ENCODE measurements at regions not wholly inside any gene's neighbourhood (a gene's known extent, or its start where the extent isn't known, plus 50 kb on each side); places are given as distances from the start of the nearest gene placed in this dataset.
"Not testable (repeated sequence)": the region's sequence is repeated elsewhere in the genome, so short reads cannot be mapped to it uniquely, and the experiment has no call there.

DNA sequence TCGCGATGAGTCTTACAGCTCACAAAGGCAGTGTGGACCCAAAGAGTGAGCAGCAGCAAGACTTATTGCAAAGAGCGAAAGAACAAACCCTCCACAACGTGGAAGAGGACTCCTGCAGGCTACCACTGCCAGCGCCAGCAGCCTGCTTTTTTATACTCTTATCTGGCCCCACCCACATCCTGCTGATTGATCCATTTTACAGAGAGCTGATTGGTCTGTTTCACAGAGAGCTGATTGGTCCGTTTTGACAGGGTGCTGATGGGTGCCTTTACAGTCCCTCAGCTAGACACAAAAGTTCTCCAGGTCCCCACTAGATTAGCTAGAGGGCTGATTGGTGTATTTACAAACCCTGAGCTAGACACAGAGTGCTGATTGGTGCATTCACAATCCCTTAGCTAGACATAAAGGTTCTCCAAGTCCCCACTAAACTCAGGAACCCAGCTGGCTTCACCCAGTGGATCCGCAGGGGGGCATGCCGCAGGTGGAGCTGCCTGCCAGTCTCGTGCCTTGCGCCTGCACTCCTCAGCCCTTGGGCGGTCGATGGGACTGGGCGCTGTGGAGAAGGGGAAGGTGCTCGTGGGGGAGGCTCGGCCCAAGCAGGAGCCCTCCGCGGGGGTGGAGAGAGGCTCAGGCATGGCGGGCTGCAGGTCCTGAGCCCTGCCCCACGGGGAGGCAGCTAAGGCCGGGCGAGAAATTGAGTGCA, 75.7 kb downstream of the QDPR start:
- not testable (repeated sequence) for H3K4me3 Mint-ChIP-seq; DNase-seq; H3K4me1 Mint-ChIP-seq (ENCODE audit: low read depth); H3K27ac Mint-ChIP-seq; H3K9me3 Mint-ChIP-seq; H3K36me3 Mint-ChIP-seq (ENCODE audit: insufficient read depth in 2 of 2); H3K27me3 Mint-ChIP-seq (ENCODE audit: low read depth); ATAC-seq (replicated peaks in 1 of 2)

DNA sequence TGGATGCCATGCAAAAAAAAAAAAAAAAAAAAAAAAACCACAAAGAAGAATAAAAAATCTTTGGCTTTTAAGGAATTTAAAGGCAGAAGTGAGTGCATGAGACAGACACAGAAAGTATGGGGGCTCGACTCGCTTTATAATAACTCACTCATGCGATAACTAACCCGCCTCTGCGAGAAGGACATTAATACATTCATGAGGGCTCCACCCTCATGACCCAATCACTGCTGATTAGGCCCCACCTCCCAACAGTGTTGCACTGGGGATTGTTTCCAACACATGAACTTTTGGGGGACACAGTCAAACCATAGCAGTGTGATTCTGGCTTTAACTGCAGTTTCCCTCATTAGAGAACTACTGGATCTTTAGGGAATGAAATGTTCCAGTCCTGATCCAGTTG, 78.1 kb downstream of the QDPR start:
- Mint-ChIP-seq H3K27me3 (ENCODE audit: low read depth) (no peaks in the 10 kb centered on the region), H3K4me3 (no peak overlapping the region), H3K27ac (no peak overlapping the region), H3K9me3 (peaks cover 0 to 2% of the 10 kb centered on the region in 2 donors), H3K36me3 (ENCODE audit: insufficient read depth in 2 of 2) (no peaks in the 10 kb centered on the region), H3K4me1 (ENCODE audit: low read depth) (no peaks in the 10 kb centered on the region)
- DNase-seq (no peak), ATAC-seq (replicated peaks in 1 of 2) (no peak)

DNA sequence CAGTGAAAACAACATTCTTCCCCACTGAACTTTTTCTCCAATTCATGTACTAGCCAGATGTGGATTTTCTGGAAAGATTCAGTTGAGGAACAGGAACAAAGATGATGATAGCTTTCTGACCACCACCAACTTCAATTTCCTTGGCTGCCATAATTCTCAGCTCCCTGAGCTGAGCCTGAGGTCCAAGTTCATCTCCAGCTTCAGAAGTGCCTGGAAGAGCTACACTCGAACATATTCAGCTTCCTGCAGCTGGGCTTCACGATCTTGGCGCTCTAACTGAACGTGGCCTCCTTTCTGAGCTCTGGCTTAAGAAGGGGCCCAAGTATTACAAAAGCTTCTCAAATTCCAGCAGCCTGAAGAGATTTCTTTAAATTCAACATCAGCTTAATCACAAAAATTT, 83.9 kb downstream of the QDPR start:
- Mint-ChIP-seq H3K9me3 (no peaks in the 10 kb centered on the region), H3K4me3 (no peak overlapping the region), H3K36me3 (ENCODE audit: insufficient read depth in 2 of 2) (no peaks in the 10 kb centered on the region), H3K4me1 (ENCODE audit: low read depth) (no peaks in the 10 kb centered on the region), H3K27ac (no peak overlapping the region), H3K27me3 (ENCODE audit: low read depth) (peaks cover 6% of the 10 kb centered on the region)
- DNase-seq (no peak), ATAC-seq (replicated peaks in 1 of 2) (no peak)

DNA sequence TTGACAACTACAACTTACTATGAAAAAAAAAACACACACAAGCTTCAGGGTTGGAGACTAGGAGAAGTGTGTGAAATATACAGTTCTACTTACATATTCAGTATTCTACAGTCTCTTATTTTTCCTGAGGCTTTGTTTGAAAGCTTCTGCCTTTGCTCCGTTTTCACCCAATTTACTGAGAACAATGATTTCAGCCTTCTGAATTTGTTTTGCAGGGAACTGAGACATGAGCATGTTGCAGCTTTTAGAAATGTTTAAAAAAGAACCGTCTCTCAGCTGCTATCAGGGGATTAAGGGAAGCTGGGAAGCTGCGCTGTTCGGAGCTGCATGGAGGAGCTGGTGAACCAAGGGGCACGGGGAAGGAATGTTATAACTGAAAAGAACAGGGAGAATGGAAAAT, 85.7 kb downstream of the QDPR start:
- no peak overlapping the region for H3K4me3 Mint-ChIP-seq
- ATAC-seq (replicated peaks in 1 of 2) (no peak), DNase-seq (no peak)
- no peaks in the 10 kb centered on the region for H3K4me1 Mint-ChIP-seq (ENCODE audit: low read depth)
- H3K9me3 Mint-ChIP-seq = no peaks in the 10 kb centered on the region
- H3K36me3 Mint-ChIP-seq (ENCODE audit: insufficient read depth in 2 of 2) = no peaks in the 10 kb centered on the region
- H3K27me3 Mint-ChIP-seq (ENCODE audit: low read depth) = peaks cover 7% of the 10 kb centered on the region
- no peak overlapping the region for H3K27ac Mint-ChIP-seq

DNA sequence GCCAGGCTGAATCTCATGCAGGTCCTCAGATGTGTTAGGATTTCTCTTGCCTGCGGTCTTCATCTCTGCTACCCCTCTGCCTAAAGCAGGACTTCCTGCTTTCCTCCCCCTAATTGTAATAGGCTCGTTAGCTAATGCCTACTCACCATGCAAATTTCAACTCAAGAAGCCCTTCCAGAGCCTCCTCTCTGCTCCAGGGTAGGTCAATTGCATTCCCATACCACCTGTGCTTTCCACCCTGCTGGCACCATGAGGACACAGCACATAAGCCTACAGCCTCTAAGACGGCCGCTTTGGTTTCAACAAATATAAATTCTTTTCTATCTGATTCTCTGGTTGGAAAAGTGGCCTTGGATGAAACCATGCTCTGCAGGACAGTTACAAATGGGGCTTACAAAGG, 93.9 kb downstream of the QDPR start:
- Mint-ChIP-seq H3K27me3 (ENCODE audit: low read depth) (peaks cover 25% of the 10 kb centered on the region), H3K36me3 (ENCODE audit: insufficient read depth in 2 of 2) (peaks cover 2 to 3% of the 10 kb centered on the region in 2 donors), H3K27ac (no peak overlapping the region), H3K9me3 (peaks cover 5% of the 10 kb centered on the region in 2 donors), H3K4me1 (ENCODE audit: low read depth) (no peaks in the 10 kb centered on the region), H3K4me3 (no peak overlapping the region)
- DNase-seq (no peak), ATAC-seq (replicated peaks in 1 of 2) (no peak)

DNA sequence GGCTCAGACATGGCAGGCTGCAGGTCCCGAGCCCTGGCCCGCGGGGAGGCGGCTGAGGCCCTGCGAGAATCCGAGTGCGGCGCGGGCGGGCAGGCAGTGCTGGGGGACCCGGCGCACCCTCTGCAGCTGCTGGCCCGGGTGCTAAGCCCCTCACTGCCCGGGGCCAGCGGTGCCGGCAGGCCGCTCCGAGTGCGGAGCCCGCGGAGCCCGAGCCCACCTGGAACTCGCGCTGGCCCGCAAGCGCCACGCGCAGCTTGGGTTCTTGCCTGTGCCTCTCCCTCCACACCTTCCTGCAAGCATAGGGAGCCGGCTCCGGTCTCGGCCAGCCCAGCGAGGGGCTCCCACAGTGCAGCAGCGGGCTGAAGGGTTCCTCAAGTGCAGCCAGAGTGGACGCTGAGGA, 97.5 kb downstream of the QDPR start:
- H3K9me3 Mint-ChIP-seq = peaks cover 6% of the 10 kb centered on the region in 2 donors
- ATAC-seq (replicated peaks in 1 of 2) (no peak), DNase-seq (no peak)
- H3K27me3 Mint-ChIP-seq (ENCODE audit: low read depth) = peaks cover 15% of the 10 kb centered on the region
- H3K27ac Mint-ChIP-seq = no peak overlapping the region
- H3K4me1 Mint-ChIP-seq (ENCODE audit: low read depth) = no peaks in the 10 kb centered on the region
- H3K4me3 Mint-ChIP-seq = no peak overlapping the region
- H3K36me3 Mint-ChIP-seq (ENCODE audit: insufficient read depth in 2 of 2) = peaks cover 2 to 5% of the 10 kb centered on the region in 2 donors

DNA sequence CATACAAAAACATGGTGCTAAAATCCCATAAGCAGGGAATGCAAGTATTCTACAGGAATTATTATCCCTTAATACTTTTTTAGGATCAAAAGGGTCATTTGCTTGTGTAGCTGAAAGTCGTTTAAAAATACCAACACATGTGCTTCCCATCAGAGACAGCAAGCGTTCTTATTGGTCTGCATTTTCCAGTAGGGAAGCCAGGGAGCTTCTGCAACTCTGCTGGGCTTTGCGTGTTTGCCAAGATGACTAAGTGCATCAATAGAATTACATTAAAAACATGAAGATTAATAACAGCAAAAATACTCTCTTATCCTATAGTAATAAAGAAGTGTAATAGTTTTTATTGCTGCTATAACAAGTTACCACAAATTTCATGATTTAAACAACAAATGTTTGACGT, 111.2 kb downstream of the QDPR start:
- H3K4me3 Mint-ChIP-seq = no peak overlapping the region
- no peak overlapping the region for H3K27ac Mint-ChIP-seq
- DNase-seq = no peak
- H3K9me3 Mint-ChIP-seq = peaks cover 0 to 2% of the 10 kb centered on the region in 2 donors
- H3K27me3 Mint-ChIP-seq (ENCODE audit: low read depth) = no peaks in the 10 kb centered on the region
- ATAC-seq (replicated peaks in 1 of 2) = no peak
- no peaks in the 10 kb centered on the region for H3K4me1 Mint-ChIP-seq (ENCODE audit: low read depth)
- no peaks in the 10 kb centered on the region for H3K36me3 Mint-ChIP-seq (ENCODE audit: insufficient read depth in 2 of 2)

DNA sequence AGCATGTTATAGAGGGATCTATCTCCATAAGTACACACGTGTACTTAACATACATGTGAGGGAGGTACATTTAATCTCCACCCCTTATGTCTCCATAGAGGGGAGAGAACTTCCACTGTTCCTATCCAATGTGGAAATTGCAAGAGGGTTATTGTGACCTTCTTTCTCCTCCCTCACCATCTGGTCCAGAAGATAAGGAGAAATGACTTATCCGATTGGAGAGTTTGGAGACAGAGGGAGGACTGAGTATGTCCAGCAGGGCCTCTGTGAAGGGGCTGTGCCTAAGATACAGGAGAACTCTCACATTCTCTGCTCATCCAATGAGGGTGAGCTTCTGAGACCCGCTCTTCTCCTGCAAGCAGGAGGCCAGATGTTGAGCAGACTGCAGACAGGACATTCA, 113.1 kb downstream of the QDPR start:
- no peak overlapping the region for H3K27ac Mint-ChIP-seq
- no peaks in the 10 kb centered on the region for H3K4me1 Mint-ChIP-seq (ENCODE audit: low read depth)
- no peak overlapping the region for H3K4me3 Mint-ChIP-seq
- H3K36me3 Mint-ChIP-seq (ENCODE audit: insufficient read depth in 2 of 2) = no peaks in the 10 kb centered on the region
- no peaks in the 10 kb centered on the region for H3K27me3 Mint-ChIP-seq (ENCODE audit: low read depth)
- no peak for ATAC-seq (replicated peaks in 1 of 2)
- H3K9me3 Mint-ChIP-seq = peaks cover 0 to 2% of the 10 kb centered on the region in 2 donors
- DNase-seq = no peak

DNA sequence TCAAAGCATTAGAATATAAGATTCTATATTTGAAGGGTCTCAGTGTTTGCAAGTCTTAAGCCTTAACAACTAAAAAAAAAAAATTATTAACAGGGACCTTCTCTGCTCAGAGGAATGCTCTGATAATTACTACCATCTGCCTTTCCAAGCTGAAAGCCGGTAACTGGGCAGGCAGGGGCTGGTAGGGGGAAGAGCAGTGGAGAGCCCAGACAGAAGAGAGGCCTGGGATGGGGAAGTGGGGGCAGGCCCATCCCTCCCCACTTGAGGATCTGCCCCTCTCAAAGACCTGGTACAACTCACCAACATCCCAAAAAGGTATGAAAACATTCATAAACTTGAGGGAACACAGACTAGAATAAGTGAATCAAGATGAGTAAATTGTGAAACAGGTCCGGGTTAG, 113.9 kb downstream of the QDPR start:
- no peaks in the 10 kb centered on the region for H3K27me3 Mint-ChIP-seq (ENCODE audit: low read depth)
- ATAC-seq (replicated peaks in 1 of 2) (no peak), DNase-seq (no peak)
- no peaks in the 10 kb centered on the region for H3K36me3 Mint-ChIP-seq (ENCODE audit: insufficient read depth in 2 of 2)
- H3K4me3 Mint-ChIP-seq = no peak overlapping the region
- H3K4me1 Mint-ChIP-seq (ENCODE audit: low read depth) = no peaks in the 10 kb centered on the region
- H3K9me3 Mint-ChIP-seq = peaks cover 0 to 2% of the 10 kb centered on the region in 2 donors
- H3K27ac Mint-ChIP-seq = no peak overlapping the region

DNA sequence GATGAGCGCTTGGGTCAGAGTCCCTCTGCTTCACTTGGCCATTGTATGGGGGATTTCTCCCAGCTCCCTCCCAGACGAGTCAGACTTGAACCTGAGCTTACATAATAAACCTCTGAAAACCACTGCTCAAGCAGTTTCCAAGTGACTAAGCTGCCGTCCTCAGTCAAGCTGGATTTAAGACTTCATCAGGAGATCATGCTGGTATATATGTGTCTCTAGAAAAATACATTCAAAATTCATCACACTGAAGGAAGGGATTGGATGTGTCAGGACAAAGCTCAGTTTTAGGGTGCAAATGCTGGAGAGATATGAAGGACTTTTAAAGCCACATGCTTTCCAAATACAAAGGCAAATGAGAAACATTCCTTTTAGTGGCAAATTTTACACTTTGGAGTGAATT, 114.3 kb downstream of the QDPR start:
- Mint-ChIP-seq H3K36me3 (ENCODE audit: insufficient read depth in 2 of 2) (no peaks in the 10 kb centered on the region), H3K27me3 (ENCODE audit: low read depth) (no peaks in the 10 kb centered on the region), H3K9me3 (peaks cover 0 to 2% of the 10 kb centered on the region in 2 donors), H3K4me1 (ENCODE audit: low read depth) (no peaks in the 10 kb centered on the region), H3K4me3 (no peak overlapping the region), H3K27ac (no peak overlapping the region)
- DNase-seq = no peak
- no peak for ATAC-seq (replicated peaks in 1 of 2)

DNA sequence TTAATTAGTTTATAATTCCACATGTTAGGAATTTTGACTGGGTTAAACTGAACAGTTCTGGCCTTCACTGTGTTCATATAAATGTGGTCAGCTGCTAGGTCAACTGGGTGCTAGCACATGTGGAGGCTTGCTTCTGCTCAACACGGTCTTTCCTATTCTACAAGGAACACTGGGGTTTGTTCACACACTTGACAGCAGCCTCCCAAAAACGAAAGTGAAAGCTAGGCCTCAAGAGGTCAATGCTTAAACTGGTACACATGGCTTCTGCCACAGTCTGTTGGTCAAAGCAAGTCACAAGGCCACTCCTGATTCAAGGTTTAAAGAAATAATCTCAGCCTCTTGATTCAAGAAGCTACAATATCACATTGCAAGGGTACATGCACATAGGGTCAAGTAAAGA, 126.5 kb downstream of the QDPR start:
- DNase-seq = peak; percentile 4 to 8
- Mint-ChIP-seq H3K4me3 (peak overlapping the region; percentile 7 to 70), H3K4me1 (ENCODE audit: low read depth) (peaks cover 19% of the 10 kb centered on the region), H3K27me3 (ENCODE audit: low read depth) (no peaks in the 10 kb centered on the region), H3K36me3 (ENCODE audit: insufficient read depth in 2 of 2) (no peaks in the 10 kb centered on the region), H3K27ac (peak overlapping the region; percentile 69), H3K9me3 (peaks cover 5 to 10% of the 10 kb centered on the region in 2 donors)
- peak; percentile 52 to 59 for ATAC-seq (replicated peaks in 1 of 2)

DNA sequence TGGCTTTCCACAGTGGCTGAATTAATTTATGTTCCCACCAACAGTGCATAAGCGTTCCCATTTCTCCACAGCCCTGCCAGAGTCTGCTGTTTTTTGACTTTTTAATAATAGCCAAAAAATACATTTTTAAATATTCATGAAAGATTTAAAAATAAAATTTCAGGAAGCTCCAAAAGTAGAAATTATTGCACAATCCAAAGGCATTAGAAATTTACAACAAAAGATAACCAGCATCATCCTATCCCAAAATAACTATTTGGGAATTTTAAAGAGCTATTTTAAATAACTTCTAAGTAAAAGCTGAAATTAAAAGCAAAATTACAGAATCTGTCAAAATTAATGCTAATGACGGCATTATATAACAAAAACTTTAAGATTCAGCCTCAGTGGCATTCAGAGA, 131.5 kb downstream of the QDPR start:
- DNase-seq = no peak
- H3K4me1 Mint-ChIP-seq (ENCODE audit: low read depth) = peaks cover 9% of the 10 kb centered on the region
- H3K27ac Mint-ChIP-seq = no peak overlapping the region
- no peak for ATAC-seq (replicated peaks in 1 of 2)
- H3K4me3 Mint-ChIP-seq = no peak overlapping the region
- H3K27me3 Mint-ChIP-seq (ENCODE audit: low read depth) = no peaks in the 10 kb centered on the region
- H3K9me3 Mint-ChIP-seq = no peaks in the 10 kb centered on the region
- H3K36me3 Mint-ChIP-seq (ENCODE audit: insufficient read depth in 2 of 2) = no peaks in the 10 kb centered on the region

DNA sequence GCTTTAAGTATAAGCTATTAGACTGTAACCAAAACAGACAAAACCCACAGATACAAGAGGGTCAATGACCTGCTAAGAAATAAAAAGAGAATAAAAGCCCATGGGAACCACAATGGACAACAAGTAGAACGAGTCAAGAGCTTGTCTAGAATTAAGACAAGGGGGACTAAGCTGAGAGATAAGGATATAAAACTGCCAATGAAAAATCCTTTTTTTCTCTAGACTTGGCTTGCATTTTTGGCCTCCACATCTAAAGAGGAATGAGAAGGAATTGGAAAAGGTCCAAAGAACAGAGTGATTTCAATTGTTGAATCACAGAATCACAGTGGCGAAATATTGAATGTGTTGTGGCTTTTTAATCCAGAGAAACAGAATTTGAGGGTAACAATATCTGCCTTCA, 135.7 kb downstream of the QDPR start:
- DNase-seq = no peak

DNA sequence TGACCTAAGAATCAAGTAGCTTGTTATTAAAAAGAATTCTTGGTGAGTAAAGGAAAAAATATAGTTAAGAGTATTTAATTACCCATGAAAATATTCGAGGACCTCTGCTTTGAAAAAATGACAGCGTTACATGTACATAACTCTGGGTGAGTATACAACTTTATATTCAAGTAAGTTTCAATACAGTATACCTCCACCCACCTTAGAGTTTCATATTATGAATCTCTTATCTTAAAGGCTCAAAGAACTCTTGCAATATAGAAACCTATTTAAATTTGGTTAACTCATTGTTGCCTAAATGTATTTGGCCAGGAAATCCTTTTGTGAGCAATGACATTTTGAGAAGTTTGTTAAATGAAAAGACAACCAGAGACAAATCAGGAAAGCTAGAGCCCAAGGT, 138.2 kb downstream of the QDPR start:
- peak in 1 of 2 donors; percentile 45 for ATAC-seq (replicated peaks in 1 of 2)
- Mint-ChIP-seq H3K27me3 (ENCODE audit: low read depth) (peaks cover 9% of the 10 kb centered on the region), H3K36me3 (ENCODE audit: insufficient read depth in 2 of 2) (no peaks in the 10 kb centered on the region)

More for the DNA sequence above, 135.7 kb downstream of the QDPR start:
- Mint-ChIP-seq H3K4me1 (ENCODE audit: low read depth) (no peaks in the 10 kb centered on the region), H3K9me3 (peaks cover 0 to 4% of the 10 kb centered on the region in 2 donors), H3K4me3 (no peak overlapping the region), H3K27ac (no peak overlapping the region), H3K27me3 (ENCODE audit: low read depth) (peaks cover 9% of the 10 kb centered on the region), H3K36me3 (ENCODE audit: insufficient read depth in 2 of 2) (no peaks in the 10 kb centered on the region)
- no peak for ATAC-seq (replicated peaks in 1 of 2)

More for the DNA sequence above, 138.2 kb downstream of the QDPR start:
- Mint-ChIP-seq H3K4me3 (no peak overlapping the region), H3K27ac (no peak overlapping the region), H3K9me3 (peaks cover 0 to 4% of the 10 kb centered on the region in 2 donors), H3K4me1 (ENCODE audit: low read depth) (no peaks in the 10 kb centered on the region)
- no peak for DNase-seq
